Ecto neural progenitor cell (in vitro differentiated cells): ENCODE measurements at regions not wholly inside any gene's neighbourhood (a gene's known extent, or its start where the extent isn't known, plus 50 kb on each side); places are given as distances from the start of the nearest gene placed in this dataset.
"Not testable (repeated sequence)": the region's sequence is repeated elsewhere in the genome, so short reads cannot be mapped to it uniquely, and the experiment has no call there.

Source experiments
- DNase-seq: peaks from one replicate; pipeline ENCODE4 v3.0.0-alpha.2; 2018; ENCODE audit warnings: low spot score

DNA sequence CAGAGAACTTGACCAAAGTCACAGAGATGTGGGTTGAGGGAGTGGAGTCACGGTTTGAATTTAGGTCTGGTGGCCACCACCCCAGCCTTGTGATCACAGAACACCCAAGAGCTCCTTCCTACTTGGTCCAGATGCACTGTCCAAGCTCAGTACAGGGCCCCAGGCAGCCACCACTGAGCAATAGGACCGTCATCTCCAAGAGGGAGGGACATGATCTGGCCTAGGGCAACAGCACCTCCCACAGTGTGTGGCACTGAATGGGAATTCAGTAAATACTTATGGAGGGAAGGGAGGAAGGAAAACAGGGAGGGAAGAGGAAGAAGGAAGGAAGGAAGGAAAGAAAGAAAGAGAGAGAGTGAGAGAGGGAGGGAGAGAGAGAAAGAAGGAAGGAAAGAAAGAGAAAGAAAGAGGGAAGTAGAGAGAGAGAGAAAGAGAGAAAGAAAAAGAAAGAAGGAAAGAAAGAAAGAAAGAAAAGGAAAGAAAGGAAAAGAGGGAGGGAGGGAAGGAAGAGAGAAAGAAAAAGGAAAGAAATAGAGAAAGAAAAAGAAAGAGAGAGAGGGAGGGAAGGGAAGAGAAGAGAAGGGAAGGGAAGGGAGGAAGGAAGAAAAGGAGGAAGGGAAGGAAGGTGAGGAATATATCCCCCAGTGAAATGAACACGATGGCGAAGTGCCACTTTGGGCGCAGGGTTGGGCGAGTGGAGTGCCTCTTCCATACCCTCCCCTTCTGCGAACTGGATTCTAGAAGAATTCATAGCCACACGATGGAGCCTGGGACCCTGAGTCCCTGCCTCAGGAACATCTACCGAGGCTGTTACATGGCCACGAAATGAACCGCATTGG lies 243.7 kb downstream of the TFAP2C start:
- DNase-seq = no peak

DNA sequence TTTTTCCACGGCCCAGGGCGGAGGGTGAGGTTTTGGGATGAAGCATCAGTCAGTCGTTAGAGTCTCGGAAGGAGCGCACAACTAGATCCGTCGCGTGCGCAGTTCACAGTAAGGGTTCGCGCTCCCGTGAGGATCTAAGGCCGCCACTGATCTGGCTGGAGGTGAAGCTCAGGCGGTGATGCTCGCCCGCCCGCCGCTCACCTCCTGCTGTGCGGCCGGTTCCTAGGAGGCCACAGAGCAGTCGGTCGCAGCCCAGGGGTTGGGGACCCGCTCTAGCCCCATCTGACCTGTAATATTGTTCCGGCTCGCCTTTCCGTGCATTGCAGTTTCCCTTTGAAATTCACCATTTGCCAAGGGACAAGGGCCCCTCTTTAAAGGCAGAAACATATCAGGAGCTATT lies 244.7 kb downstream of the TFAP2C start:
- DNase-seq = no peak

DNA sequence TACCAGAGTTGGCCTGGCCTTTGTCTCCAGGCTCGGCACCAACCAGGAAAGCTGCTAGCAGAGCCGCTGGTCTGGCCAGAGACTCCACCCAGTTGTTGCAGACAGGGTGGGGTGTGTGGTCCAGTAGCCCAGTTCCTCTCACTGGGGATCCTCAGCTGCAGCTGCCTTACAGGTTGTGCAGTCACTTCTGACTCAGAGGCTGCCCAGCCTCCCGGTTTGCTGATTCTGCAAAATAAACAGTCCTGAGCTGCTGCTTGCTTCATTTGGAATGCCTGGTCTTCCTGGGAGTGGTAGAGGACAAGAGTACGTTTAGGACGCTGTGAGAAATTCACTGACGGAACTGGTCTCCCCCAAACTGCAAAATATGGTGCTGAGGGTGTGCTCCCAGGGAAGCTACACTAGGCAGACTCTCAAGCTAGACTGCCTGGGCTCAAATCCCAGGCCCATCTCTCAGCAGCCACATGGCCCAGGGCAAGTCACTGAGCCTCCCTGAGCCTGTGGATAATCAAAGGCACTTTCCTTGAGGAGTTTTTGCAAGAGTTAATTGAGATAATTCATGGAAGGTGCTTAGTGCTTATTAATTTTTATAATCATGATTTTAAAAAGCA lies 246.1 kb downstream of the TFAP2C start:
- no peak for DNase-seq

DNA sequence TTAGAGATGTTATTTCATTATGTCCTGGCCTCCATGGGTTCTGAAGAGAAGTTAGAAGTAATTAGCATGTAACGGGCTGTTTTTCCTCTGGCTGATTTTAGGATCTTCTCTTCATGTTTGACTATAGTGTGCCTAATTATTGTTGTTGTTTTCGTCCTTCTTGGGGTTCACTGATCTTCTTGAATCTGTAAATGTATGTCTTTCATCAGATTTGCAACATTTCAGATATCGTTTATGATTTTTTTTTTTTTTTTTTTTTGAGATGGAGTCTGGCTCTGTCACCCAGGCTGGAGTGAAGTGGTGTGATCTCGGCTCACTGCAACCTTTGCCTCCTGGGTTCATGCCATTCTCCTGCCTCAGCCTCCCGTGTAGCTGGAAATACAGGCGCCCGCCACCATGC lies 246.7 kb downstream of the TFAP2C start:
- no peak for DNase-seq

DNA sequence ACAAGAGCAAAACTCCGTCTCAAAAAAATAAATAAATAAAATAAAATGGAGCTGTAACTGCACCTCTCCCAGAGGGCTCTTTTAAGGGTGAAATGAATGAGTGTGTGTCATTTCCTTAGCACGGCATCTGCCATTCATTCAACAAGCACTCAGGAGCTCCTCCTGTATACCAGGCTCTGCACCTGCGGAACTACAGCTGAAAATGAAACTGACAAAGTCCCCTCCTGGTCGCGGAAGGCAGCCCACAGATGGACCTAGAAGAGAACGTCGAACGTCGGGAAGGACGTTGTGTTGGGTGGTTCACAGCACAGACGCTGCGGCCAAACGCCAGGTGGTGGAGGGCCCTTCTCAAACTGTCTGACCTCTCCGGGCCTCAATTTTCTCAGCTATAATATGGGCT lies 256.4 kb downstream of the TFAP2C start:
- DNase-seq = no peak

DNA sequence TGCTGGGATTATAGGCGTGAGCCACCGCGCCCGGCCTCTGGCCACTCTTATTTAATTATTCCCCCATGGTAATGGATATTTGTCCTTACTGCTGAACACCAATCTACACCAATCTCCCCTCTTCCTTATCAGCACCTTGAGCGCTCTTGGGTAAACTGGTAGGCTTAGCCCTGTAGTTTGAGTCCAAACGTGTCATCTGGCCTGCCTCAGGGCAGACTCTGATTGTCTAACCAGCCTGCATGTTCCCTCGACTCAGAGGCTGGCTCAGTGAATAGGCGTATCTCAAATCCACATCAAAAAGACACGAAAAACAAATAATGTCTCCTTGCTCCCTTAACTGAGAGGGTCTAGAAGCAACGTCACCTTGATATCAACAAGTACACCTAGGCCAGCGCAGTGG lies 260.9 kb downstream of the TFAP2C start:
- no peak for DNase-seq

DNA sequence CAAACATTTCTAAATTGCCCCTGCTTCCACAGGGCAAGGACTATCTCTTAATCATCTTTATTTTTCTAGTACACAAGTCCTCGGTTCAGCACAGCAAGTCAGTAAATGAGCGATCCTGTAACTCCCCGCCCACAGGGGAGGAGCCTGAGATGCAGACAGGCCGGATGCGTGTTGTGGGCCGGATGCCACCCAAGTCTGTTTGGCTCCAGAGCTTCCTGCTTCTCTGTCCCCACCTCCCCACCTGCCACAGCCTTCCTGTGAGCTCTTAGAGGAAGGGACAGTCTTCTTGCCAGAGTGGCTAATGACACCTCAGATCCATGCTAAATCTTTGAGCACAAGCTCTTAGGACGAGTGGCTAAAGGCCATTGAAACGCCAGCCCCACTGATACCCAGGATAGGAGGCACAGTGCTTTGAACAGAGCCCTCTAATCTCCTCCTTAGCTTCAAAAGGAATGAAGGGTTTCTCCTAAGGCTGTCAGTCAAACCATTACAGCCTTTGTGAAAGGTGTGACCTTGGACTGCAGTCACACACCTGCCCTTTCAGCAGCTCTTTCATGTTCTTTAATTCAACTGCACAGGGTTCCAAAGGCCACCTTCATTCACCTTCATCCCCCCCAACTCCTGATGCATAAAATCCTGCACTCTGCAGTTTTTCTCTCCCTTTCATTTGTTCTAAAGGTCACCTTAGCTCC lies 264.3 kb downstream of the TFAP2C start:
- DNase-seq = no peak

DNA sequence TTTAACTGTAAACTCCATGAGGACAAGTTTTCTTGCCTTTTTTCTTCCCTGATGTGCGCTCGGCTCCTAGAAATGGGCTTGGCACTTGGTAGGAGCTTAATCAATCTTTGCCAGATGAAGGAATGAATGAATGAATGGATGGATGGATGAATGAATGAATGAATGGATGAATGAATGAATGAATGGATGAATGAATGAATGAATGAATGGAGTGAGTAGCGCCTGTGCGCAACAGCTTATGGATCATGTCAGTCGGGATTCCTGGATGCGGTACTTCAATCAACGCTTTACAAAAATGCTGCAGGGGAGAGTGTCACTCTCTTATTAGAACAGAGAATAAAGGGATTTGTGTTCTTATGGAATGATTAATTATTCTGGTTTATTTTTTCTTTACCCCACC lies 267.3 kb downstream of the TFAP2C start:
- DNase-seq = no peak

DNA sequence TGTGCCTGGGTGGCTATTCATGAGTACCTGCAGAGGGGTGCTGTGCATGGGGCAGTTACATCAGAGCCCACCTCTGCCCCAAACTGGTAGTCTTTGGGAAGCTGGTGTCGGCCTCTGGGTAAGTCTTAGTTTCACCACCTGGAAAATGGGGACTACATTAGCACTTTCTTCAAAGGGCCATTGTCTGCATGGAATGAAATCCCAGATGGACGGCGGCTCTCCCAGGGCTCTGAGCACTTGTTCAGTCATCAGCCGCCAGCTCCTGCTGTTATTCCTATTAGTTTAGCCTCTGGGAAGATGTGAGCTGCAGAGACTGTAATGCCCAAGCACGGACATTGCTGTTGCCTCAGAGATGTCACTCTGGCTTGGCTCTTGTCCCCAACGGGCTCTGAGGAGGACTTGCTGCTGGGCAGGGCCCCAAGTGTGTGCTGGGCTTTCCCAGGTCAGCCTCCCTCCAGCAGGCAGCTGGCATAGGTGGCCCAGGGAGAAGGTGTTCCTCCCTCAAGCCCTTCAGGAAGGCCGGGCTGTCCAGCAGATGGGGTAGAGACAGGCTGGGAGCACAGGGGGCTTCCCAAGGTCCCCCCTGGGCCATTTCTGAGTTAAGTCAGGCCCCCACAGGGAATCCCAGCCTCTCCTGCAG lies 268.3 kb downstream of the TFAP2C start:
- no peak for DNase-seq

DNA sequence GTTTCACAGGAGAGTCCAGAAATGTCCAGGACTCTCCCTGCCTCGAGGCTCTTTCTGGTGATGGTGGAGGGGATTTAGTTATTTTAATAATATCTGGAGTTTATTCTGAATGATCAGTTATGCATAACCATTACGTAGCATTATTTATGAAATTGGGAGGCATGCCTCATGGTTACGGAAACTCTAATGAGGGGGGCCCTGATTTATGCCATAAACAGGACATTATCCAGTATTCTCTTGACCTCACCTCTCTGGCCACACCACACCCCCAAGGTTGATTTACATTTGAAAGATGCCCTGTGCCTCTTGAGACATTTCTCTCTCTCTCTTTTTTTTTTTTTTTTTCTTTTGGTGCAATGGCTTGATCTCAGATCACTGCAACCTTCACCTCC lies 268.8 kb downstream of the TFAP2C start:
- DNase-seq = no peak

DNA sequence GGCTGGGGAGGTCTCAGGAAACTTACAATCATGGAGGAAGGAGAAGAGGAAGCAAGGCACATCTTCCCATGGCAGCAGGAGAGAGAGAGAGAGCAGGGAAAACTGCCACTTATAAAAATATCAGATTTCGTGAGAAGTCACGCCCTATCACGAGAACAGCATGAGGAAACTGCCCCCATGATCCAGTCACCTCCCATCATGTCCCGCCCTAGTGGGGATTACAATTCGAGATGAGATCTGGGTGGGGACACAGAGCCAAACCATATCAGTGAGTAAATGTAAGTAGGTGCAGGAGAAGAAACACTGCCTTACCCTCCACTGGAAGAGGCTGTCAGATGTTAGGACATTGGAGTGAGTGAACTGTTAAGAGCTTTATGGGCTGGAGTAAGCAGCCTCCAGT lies 270.4 kb downstream of the TFAP2C start:
- no peak for DNase-seq

DNA sequence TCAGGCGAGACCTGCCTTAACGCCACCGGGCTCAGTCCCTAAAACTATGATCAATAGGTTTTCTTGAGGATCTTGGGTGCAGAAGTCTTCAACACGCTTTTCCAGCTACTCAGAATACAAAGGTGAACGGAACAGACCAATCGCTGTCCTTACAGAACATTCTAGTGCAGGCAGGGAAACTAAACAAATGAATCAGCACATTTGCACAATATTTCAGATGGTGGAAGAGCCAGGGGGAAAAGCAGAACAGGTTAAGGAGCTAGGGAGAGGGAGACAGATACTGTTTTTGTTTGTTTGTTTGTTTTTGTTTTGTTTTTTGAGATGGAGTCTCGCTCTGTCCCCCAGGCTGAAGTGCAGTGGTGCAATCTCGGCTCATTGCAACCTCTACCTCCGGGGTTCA lies 271.1 kb downstream of the TFAP2C start:
- DNase-seq = no peak

DNA sequence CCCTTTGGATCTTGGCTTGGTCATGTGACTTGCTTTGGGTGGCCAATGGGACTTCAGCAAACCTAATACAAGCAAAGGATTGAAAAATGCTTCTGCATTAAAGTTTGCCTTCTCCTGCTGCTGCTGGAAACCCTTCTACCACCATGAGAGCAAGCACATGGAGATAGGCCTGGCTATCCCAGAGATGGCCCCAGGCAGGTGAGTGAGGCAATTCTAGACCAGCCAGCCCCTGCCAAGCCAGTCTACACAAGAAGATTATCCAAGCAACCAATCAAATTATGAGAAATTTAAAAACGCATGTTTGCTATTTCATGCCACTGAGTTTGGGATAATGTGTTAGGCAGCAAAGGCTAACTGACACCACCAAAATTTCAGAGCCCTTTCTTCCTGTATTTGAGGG lies 274.3 kb downstream of the TFAP2C start:
- no peak for DNase-seq

DNA sequence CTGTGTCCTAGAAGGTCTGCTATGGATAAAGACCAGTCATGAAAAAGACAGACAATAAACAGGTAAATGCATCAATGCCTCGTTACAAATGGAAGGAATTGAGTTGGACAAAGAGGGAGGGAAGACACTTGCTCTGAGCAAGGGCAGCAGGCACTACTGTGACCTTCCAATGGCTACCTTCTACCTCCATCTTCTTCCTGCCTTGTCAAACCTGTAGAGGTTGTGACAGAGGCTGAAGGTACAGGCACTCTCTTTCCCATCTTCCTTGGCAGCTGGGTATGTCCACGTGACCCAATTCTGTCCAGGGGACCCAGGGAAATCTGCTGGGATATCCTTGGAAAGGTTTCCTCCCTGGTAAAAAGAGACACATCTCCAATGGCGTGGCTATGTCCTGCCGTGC lies 274.8 kb downstream of the TFAP2C start:
- DNase-seq = no peak

DNA sequence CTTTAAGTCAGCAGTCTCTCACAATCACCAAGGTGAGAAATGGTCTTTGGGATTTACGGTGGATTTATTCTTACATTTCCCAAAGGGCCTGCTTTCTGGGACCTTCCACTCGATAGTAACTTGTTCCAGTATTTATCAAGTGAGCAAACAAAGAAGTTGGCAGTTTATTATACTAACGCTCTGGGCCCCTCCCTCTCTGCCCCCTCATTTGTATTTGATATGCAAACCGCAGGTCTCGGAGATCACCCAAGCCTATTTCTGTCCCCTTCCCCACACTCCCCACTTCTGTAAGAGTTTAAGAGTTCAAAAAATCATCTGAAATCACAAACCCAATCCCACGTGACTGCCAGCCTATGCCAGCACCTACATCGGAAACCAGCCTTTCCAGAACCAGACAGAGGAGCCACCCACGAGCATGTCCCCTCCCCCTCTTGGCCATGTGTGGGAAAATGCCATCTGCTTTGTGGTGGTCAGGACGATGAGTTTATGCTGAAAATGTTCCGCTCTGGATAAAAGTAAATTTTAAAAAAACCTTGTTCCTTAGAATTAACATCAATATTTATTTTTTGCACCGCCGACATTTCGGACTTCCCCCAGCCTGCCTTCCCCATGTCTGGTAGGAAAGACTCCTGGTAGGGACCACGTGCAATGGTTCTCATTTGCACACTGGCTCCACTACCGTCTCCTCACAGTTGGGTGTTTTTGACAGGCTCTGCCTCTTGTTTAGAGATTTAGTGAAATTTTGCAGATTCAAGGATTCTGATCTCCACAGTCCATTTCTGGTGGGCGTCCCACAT lies 281.0 kb downstream of the TFAP2C start:
- DNase-seq = no peak

DNA sequence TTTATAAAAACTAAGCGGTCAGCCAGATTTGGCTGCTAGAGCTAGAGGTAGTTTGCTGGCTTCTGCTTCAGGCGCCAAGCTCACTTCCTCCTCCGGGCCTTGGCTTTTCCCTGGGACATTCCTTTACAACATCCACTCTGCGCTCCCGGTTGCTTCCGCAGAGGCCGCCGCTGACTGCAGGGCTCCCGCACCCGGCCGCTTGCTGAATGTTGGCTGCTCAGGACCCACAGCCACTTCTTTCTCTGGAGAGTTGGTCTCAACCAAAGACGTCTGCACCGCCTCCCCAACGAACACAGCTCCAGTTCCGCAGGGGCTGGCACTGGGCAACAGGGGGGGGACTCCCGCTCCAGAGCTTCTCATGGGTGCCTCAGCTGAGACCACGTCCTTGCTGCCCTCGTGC lies 282.8 kb downstream of the TFAP2C start:
- no peak for DNase-seq

DNA sequence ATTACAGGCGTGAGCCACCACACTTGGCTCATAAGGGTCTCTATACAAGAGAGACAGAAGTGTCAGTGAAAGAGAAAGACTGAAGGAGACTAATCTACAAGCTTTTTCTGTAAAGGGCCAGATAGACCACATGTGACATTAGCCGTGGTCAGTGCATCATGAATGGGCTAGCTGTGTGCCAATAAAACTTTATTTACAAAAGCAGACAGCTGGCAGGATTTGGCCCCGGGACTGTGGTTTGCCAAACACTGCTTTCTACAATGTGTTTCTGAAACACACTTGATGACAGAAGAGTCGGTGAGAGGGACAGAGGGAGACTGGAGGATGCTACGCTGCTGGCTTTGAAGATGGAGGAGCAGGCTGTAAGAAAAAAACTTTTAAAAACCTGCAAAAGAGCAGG lies 285.4 kb downstream of the TFAP2C start:
- DNase-seq = no peak

DNA sequence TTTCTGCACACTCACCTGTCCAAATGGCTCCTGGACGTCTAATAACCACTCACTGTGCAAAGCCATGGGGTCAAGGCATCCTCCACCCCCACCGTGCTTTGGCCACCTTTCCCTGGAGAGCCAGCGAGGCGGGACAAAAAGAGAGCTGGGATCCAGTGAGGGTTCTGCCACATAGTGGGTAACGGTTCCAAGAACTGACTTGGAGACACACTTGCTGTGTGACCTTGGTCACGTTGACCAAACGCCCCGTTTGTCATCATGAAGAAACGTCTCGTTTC lies 287.2 kb downstream of the TFAP2C start:
- no peak for DNase-seq

DNA sequence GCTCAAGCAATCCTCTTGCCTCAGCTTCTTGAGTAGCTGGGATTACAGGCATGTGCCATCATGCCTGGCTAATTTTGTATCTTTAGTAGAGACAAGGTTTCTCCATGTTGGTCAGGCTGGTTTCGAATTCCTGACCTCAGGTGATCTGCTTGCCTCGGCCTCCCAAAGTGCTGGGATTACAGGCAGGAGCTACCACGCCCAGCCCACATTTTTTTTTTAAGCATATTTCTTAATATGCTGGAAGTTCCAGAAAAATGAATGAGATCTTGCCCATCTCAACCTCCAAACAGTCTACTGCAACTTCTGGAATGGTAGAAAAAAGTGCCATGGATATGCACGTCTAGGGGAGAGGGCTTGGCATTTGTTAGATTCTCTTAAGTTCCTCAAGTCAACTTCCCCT lies 290.9 kb downstream of the TFAP2C start:
- DNase-seq = not testable (repeated sequence)

DNA sequence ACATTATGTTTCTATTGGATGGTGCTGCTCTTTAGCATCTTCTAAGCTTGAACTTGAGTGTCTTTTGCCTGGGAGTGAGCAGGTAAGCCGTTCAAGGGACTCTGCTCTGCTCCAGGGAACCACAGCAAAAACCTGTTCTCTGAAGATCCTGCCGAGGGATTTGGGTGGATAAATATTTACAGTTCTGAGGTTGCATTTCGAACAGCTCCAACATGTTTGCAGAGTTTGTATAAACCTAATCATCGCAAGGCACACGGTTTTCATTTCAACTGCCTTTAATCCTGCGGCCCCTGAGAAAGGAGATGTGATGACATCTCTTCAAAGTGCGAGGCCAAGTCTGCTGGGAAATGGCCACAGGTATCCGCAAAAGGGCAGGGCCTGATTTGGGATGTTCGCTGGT lies 293.4 kb downstream of the TFAP2C start:
- no peak for DNase-seq

DNA sequence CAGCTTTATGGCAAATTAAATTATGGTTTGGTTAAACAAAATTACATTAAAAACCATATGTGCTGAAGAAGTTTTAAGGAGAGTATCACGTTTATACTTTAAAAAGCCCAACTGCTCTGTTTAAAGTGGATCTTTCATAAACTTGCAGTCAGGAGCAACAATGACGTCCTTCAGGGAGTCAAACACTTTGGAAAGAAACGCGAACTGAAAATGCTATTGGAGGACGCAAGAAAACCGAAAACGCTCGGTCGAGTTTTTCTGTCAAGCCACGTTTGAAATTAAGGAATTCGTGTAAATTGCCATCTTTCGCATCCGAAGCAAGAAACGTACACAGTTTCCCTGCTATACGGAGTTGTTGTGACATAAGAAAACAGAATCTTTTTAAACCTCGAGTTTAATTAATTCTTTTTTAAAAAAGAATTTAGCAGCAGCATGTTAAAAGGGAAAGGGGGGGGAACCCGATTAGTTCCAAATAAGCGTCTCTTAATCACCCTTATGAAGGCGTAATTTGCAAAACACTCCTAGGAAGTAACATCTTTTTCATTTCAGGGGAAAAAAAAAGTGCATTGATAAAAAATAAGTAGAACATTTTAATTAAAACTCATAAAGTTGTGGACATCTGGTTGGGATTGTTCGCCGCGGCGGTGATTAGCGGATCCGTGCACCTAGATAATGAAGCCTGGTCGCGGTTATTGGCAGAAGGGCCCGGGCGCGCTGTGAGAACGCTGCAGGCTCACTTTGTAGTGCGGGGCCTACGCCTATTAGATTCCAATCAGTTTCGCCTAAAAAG lies 295.4 kb downstream of the TFAP2C start:
- DNase-seq = no peak
